ENCODE measurements at regions not wholly inside any gene's neighbourhood (a gene's known extent, or its start where the extent isn't known, plus 50 kb on each side); places are given as distances from the start of the nearest gene placed in this dataset.

GRCh38 chr13:59342400-59342799 lies 821.3 kb downstream of the DIAPH3 start:
- no peak for ATAC-seq (ENCODE audit: low read depth in 2 of 2)
- DNase-seq: no peak
- no peak overlapping the region for H3K4me3 Mint-ChIP-seq
- no peaks in the 10 kb centered on the region for H3K36me3 Mint-ChIP-seq
- H3K27ac Mint-ChIP-seq: no peak overlapping the region
- no peaks in the 10 kb centered on the region for H3K9me3 Mint-ChIP-seq
- no peaks in the 10 kb centered on the region for H3K4me1 Mint-ChIP-seq
- H3K27me3 Mint-ChIP-seq: no peaks in the 10 kb centered on the region

GRCh38 chr13:59343132-59343531 lies 820.6 kb downstream of the DIAPH3 start:
- Mint-ChIP-seq H3K4me3 (no peak overlapping the region), H3K27me3 (no peaks in the 10 kb centered on the region), H3K36me3 (no peaks in the 10 kb centered on the region), H3K9me3 (no peaks in the 10 kb centered on the region), H3K27ac (no peak overlapping the region), H3K4me1 (no peaks in the 10 kb centered on the region)
- ATAC-seq (ENCODE audit: low read depth in 2 of 2) (no peak), DNase-seq (no peak)

- no peak overlapping the region for H3K27ac Mint-ChIP-seq
- H3K4me3 Mint-ChIP-seq: no peak overlapping the region
- no peaks in the 10 kb centered on the region for H3K36me3 Mint-ChIP-seq
- ATAC-seq (ENCODE audit: low read depth in 2 of 2) (no peak), DNase-seq (no peak)
- no peaks in the 10 kb centered on the region for H3K4me1 Mint-ChIP-seq
- H3K9me3 Mint-ChIP-seq: no peaks in the 10 kb centered on the region
- H3K27me3 Mint-ChIP-seq: no peaks in the 10 kb centered on the region
These were observed 819.5 kb downstream of the DIAPH3 start for GRCh38 chr13:59343993-59344822.

- Mint-ChIP-seq H3K9me3 (peaks cover 0 to under 1% (median 0%) of the 10 kb centered on the region in 7 donors), H3K27ac (no peak overlapping the region), H3K27me3 (peaks cover 0 to 2% (median 0%) of the 10 kb centered on the region in 3 donors), H3K4me1 (no peaks in the 10 kb centered on the region), H3K36me3 (no peaks in the 10 kb centered on the region), H3K4me3 (no peak overlapping the region)
- DNase-seq (no peak), ATAC-seq (ENCODE audit: low read depth in 2 of 2) (no peak)
These were observed 818.4 kb downstream of the DIAPH3 start for GRCh38 chr13:59345311-59345710.

GRCh38 chr13:59346999-59347723 lies 816.6 kb downstream of the DIAPH3 start:
- Mint-ChIP-seq H3K4me3 (no peak overlapping the region), H3K36me3 (no peaks in the 10 kb centered on the region), H3K27ac (no peak overlapping the region), H3K4me1 (no peaks in the 10 kb centered on the region), H3K9me3 (peaks cover 0 to 2% (median 0%) of the 10 kb centered on the region in 7 donors), H3K27me3 (peaks cover 0 to 5% (median 0%) of the 10 kb centered on the region in 3 donors)
- ATAC-seq (ENCODE audit: low read depth in 2 of 2) (no peak), DNase-seq (no peak)

GRCh38 chr13:59348617-59349016 lies 815.1 kb downstream of the DIAPH3 start:
- peaks cover 0 to 5% (median 0%) of the 10 kb centered on the region in 3 donors for H3K27me3 Mint-ChIP-seq
- H3K36me3 Mint-ChIP-seq: no peaks in the 10 kb centered on the region
- DNase-seq: no peak
- H3K4me3 Mint-ChIP-seq: no peak overlapping the region
- H3K27ac Mint-ChIP-seq: no peak overlapping the region
- peaks cover 0 to 2% (median 0%) of the 10 kb centered on the region in 7 donors for H3K9me3 Mint-ChIP-seq
- H3K4me1 Mint-ChIP-seq: no peaks in the 10 kb centered on the region
- ATAC-seq (ENCODE audit: low read depth in 2 of 2): no peak

- DNase-seq (no peak), ATAC-seq (ENCODE audit: low read depth in 2 of 2) (no peak)
- Mint-ChIP-seq H3K36me3 (no peaks in the 10 kb centered on the region), H3K4me1 (no peaks in the 10 kb centered on the region), H3K9me3 (peaks cover 0 to 3% (median 1%) of the 10 kb centered on the region in 7 donors), H3K27ac (no peak overlapping the region), H3K4me3 (no peak overlapping the region), H3K27me3 (peaks cover 0 to 5% (median 0%) of the 10 kb centered on the region in 3 donors)
These were observed 811.1 kb downstream of the DIAPH3 start for GRCh38 chr13:59352600-59352999.

- ATAC-seq (ENCODE audit: low read depth in 2 of 2) (no peak), DNase-seq (no peak)
- Mint-ChIP-seq H3K27me3 (peaks cover 0 to 5% (median 0%) of the 10 kb centered on the region in 3 donors), H3K4me1 (no peaks in the 10 kb centered on the region), H3K27ac (peak overlapping the region in 1 of 6 donors; percentile 80), H3K9me3 (peaks cover 0 to 3% (median 1%) of the 10 kb centered on the region in 7 donors), H3K36me3 (no peaks in the 10 kb centered on the region), H3K4me3 (no peak overlapping the region)
These were observed 808.9 kb downstream of the DIAPH3 start for GRCh38 chr13:59354665-59355369.

- Mint-ChIP-seq H3K4me3 (no peak overlapping the region), H3K27me3 (no peaks in the 10 kb centered on the region), H3K27ac (no peak overlapping the region)
These were observed 807.1 kb downstream of the DIAPH3 start for GRCh38 chr13:59356607-59357006.

GRCh38 chr13:59358014-59358413 lies 805.7 kb downstream of the DIAPH3 start:
- peaks cover 0 to 3% (median 0%) of the 10 kb centered on the region in 7 donors for H3K9me3 Mint-ChIP-seq
- no peak for DNase-seq
- H3K4me3 Mint-ChIP-seq: no peak overlapping the region
- ATAC-seq (ENCODE audit: low read depth in 2 of 2): no peak
- H3K27me3 Mint-ChIP-seq: no peaks in the 10 kb centered on the region
- no peaks in the 10 kb centered on the region for H3K36me3 Mint-ChIP-seq
- no peaks in the 10 kb centered on the region for H3K4me1 Mint-ChIP-seq
- H3K27ac Mint-ChIP-seq: no peak overlapping the region

More at GRCh38 chr13:59356607-59357006, 807.1 kb downstream of the DIAPH3 start:
- no peaks in the 10 kb centered on the region for H3K4me1 Mint-ChIP-seq
- no peaks in the 10 kb centered on the region for H3K36me3 Mint-ChIP-seq
- peaks cover 0 to 3% (median 0%) of the 10 kb centered on the region in 7 donors for H3K9me3 Mint-ChIP-seq
- no peak for DNase-seq
- ATAC-seq (ENCODE audit: low read depth in 2 of 2): no peak

- H3K4me3 Mint-ChIP-seq: no peak overlapping the region
- H3K4me1 Mint-ChIP-seq: no peaks in the 10 kb centered on the region
- H3K9me3 Mint-ChIP-seq: peaks cover 0 to 2% (median 0%) of the 10 kb centered on the region in 7 donors
- ATAC-seq (ENCODE audit: low read depth in 2 of 2) (no peak), DNase-seq (no peak)
- H3K36me3 Mint-ChIP-seq: no peaks in the 10 kb centered on the region
- H3K27me3 Mint-ChIP-seq: no peaks in the 10 kb centered on the region
- no peak overlapping the region for H3K27ac Mint-ChIP-seq
These were observed 803.6 kb downstream of the DIAPH3 start for GRCh38 chr13:59360108-59360507.

- DNase-seq (no peak), ATAC-seq (ENCODE audit: low read depth in 2 of 2) (no peak)
- Mint-ChIP-seq H3K4me1 (no peaks in the 10 kb centered on the region), H3K36me3 (no peaks in the 10 kb centered on the region), H3K4me3 (no peak overlapping the region), H3K27ac (no peak overlapping the region), H3K27me3 (no peaks in the 10 kb centered on the region), H3K9me3 (peaks cover 0 to 2% (median 0%) of the 10 kb centered on the region in 7 donors)
These were observed 802.8 kb downstream of the DIAPH3 start for GRCh38 chr13:59360916-59361315.

- no peak overlapping the region for H3K27ac Mint-ChIP-seq
- H3K9me3 Mint-ChIP-seq: no peaks in the 10 kb centered on the region
- no peaks in the 10 kb centered on the region for H3K27me3 Mint-ChIP-seq
- no peak overlapping the region for H3K4me3 Mint-ChIP-seq
- H3K36me3 Mint-ChIP-seq: no peaks in the 10 kb centered on the region
- ATAC-seq (ENCODE audit: low read depth in 2 of 2) (no peak), DNase-seq (no peak)
- H3K4me1 Mint-ChIP-seq: no peaks in the 10 kb centered on the region
These were observed 800.4 kb downstream of the DIAPH3 start for GRCh38 chr13:59363313-59363712.

Data from naive B cell (primary cell).